HEK293 (cell line): ENCODE measurements at regions not wholly inside any gene's neighbourhood (a gene's known extent, or its start where the extent isn't known, plus 50 kb on each side); places are given as distances from the start of the nearest gene placed in this dataset.

Source experiments
- CTCF ChIA-PET: fragments of 350-600 bp; formaldehyde crosslinking; extraction: SDS; loops from one replicate; lab custom pipeline; 2021; ENCODE audit warnings: antibody characterized with exemption; lab: Yijun Ruan, JAX
- POLR2A ChIA-PET: fragments of 300-600 bp; formaldehyde crosslinking; extraction: SDS; loops from one replicate; lab custom pipeline; 2020; ENCODE audit warnings: antibody characterized with exemption, inconsistent platforms; lab: Yijun Ruan, JAX
- H3K27ac ChIP-seq: fragments of 200-500 bp; sonication (Bioruptor generic); 2 replicates; pipeline ENCODE4 v1.5.1; 2014; ENCODE audit warnings: low read depth, low read length, control low read depth, inconsistent platforms; ENCODE audit errors: extremely low read depth
- H3K36me3 ChIP-seq, 2 experiments: fragments of 200-500 bp in 1 of 2; sonication (Bioruptor generic) in 1 of 2; 1 replicate in 1 of 2; 2 replicates in 1 of 2; pipeline ENCODE4 v1.5.1; 2014 to 2017; ENCODE audit warnings: inconsistent platforms in 2 of 2, low read length in 2 of 2; ENCODE audit not compliant: control insufficient read depth in 2 of 2, insufficient read depth in 1 of 2
- H3K4me1 ChIP-seq: fragments of 200-500 bp; sonication (Bioruptor generic); 2 replicates; pipeline ENCODE4 v1.5.1; 2014; ENCODE audit warnings: mild to moderate bottlenecking, low read length, inconsistent platforms; ENCODE audit not compliant: control insufficient read depth, insufficient read depth
- H3K4me3 ChIP-seq: 2 replicates; pipeline ENCODE4 v1.5.1; 2011; ENCODE audit warnings: low read depth, mild to moderate bottlenecking, control low read depth, low read length, moderate library complexity
- H3K9me3 ChIP-seq: fragments of 200-500 bp; sonication (Bioruptor generic); 2 replicates; pipeline ENCODE4 v1.5.1; 2014; ENCODE audit warnings: low read depth, low read length, inconsistent platforms; ENCODE audit not compliant: control insufficient read depth, insufficient read depth
- GFI1B ChIP-seq: fragments of 450-650 bp; formaldehyde crosslinking; IDR thresholded peaks from 2 replicates; pipeline ENCODE4 v1.5.1; 2016; ENCODE audit warnings: missing biosample characterization, missing genetic modification characterization
- HOXC10 ChIP-seq: sonication (generic); formaldehyde crosslinking; IDR thresholded peaks from 2 replicates; pipeline ENCODE4 v1.8.1; 2023; ENCODE audit warnings: mild to moderate bottlenecking, missing genetic modification reagents
- SP2 ChIP-seq: fragments of 450-650 bp; formaldehyde crosslinking; IDR thresholded peaks from 2 replicates; pipeline ENCODE4 v1.5.1; 2016; ENCODE audit warnings: missing biosample characterization, missing genetic modification characterization
- ZBTB48 ChIP-seq: fragments of 450-650 bp; formaldehyde crosslinking; IDR thresholded peaks from 2 replicates; pipeline ENCODE4 v1.5.1; 2016; ENCODE audit warnings: missing biosample characterization, missing genetic modification characterization
- ZEB2 ChIP-seq: fragments of 450-650 bp; formaldehyde crosslinking; IDR thresholded peaks from 2 replicates; pipeline ENCODE4 v1.5.1; 2016; ENCODE audit warnings: missing biosample characterization, missing genetic modification characterization
- ZFP3 ChIP-seq: fragments of 450-650 bp; formaldehyde crosslinking; IDR thresholded peaks from 2 replicates; pipeline ENCODE4 v1.5.1; 2016; ENCODE audit warnings: low read depth, missing biosample characterization, missing genetic modification characterization
- ZFP69B ChIP-seq: fragments of 450-650 bp; formaldehyde crosslinking; IDR thresholded peaks from 2 replicates; pipeline ENCODE4 v1.5.1; 2016; ENCODE audit warnings: missing biosample characterization, missing genetic modification characterization
- ZNF169 ChIP-seq: fragments of 450-650 bp; formaldehyde crosslinking; IDR thresholded peaks from 2 replicates; pipeline ENCODE4 v1.5.1; 2016; ENCODE audit warnings: missing biosample characterization, missing genetic modification characterization
- ZNF274 ChIP-seq, 2 experiments: fragments of 200-500 bp in 1 of 2; fragments of 450-650 bp in 1 of 2; sonication (Bioruptor generic) in 1 of 2; formaldehyde crosslinking in 1 of 2; IDR thresholded peaks; 2 replicates each; pipeline versions ENCODE4 v1.5.1 to v1.6.1; 2014 to 2016; ENCODE audit warnings: borderline replicate concordance in 1 of 2, inconsistent platforms in 1 of 2, low read length in 1 of 2, missing biosample characterization in 1 of 2, missing genetic modification characterization in 1 of 2
- ZNF394 ChIP-seq: fragments of 450-650 bp; formaldehyde crosslinking; IDR thresholded peaks from 2 replicates; pipeline ENCODE4 v1.5.1; 2016; ENCODE audit warnings: missing biosample characterization, missing genetic modification characterization, mild to moderate bottlenecking, moderate library complexity, borderline replicate concordance
- ZNF510 ChIP-seq: fragments of 450-650 bp; formaldehyde crosslinking; IDR thresholded peaks from 2 replicates; pipeline ENCODE4 v1.5.1; 2018; ENCODE audit warnings: mild to moderate bottlenecking, missing genetic modification characterization, missing biosample characterization; ENCODE audit not compliant: insufficient replicate concordance
- ZNF544 ChIP-seq: fragments of 450-650 bp; formaldehyde crosslinking; IDR thresholded peaks from 2 replicates; pipeline ENCODE4 v1.5.0; 2017; ENCODE audit warnings: missing biosample characterization, missing genetic modification characterization
- ZNF626 ChIP-seq: fragments of 450-650 bp; sonication (Bioruptor Pico); formaldehyde crosslinking; IDR thresholded peaks from 2 replicates; pipeline ENCODE4 v1.5.1; 2018; ENCODE audit warnings: missing biosample characterization, missing genetic modification characterization, inconsistent platforms
- ZNF658 ChIP-seq: fragments of 450-650 bp; formaldehyde crosslinking; IDR thresholded peaks from 2 replicates; pipeline ENCODE4; 2016; ENCODE audit warnings: missing biosample characterization, missing genetic modification characterization
- ZNF660 ChIP-seq: fragments of 450-650 bp; IDR thresholded peaks from 2 replicates; pipeline ENCODE4 v1.5.1; 2018; ENCODE audit warnings: missing biosample characterization, mild to moderate bottlenecking, missing genetic modification characterization
- ZXDB ChIP-seq: fragments of 450-650 bp; formaldehyde crosslinking; IDR thresholded peaks from 2 replicates; pipeline ENCODE4 v1.5.1; 2016; ENCODE audit warnings: missing biosample characterization, missing genetic modification characterization
- TF ChIP-seq, protein P1 (sequence below): fragments of 450-650 bp; formaldehyde crosslinking; IDR thresholded peaks from 2 replicates; pipeline ENCODE4 v1.5.1; 2016; ENCODE audit warnings: missing biosample characterization, missing genetic modification characterization
- TF ChIP-seq, protein P2 (sequence below): fragments of 450-650 bp; formaldehyde crosslinking; IDR thresholded peaks from 2 replicates; pipeline ENCODE4 v1.5.1; 2016; ENCODE audit warnings: missing biosample characterization, missing genetic modification characterization
- TF ChIP-seq, protein P3 (sequence below): fragments of 450-650 bp; formaldehyde crosslinking; IDR thresholded peaks from 2 replicates; pipeline ENCODE4 v1.5.1; 2016; ENCODE audit warnings: missing biosample characterization, missing genetic modification characterization
- TF ChIP-seq, protein P4 (sequence below): fragments of 450-650 bp; formaldehyde crosslinking; IDR thresholded peaks from 2 replicates; pipeline ENCODE4 v1.5.1; 2017; ENCODE audit warnings: missing biosample characterization, missing genetic modification characterization

DNA sequence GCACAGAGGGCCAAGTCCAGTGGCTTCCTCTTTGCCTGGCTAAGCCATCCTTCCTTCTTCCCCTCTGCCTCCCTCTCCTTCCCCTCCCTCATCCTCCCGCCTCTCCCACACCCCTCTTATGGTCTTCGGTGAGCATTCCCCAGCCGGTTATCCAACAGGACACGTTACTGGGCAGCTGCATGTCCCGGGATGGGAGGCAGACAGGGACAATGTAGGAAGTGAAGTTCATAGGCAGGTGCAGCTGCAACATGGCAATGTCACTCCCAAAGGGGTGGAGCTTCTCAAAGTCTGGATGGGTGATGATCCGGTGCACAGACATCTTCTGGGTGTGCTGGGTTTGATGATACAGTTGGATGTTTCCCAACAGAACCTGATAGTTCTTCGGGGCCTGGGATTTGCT lies 71.4 kb upstream of the SPTLC1 start:
- POLR2A ChIA-PET = no interaction called here
- H3K4me1 ChIP-seq = no peaks in the 10 kb centered on the region
- CTCF ChIA-PET = interaction anchor here (0.5 to 1.5 kb wide), 3 partner anchors 27 to 58 kb away, joined by 3 to 4 read pairs (median 4); no protein-coding TSS in a partner anchor
- H3K27ac ChIP-seq = no peak overlapping the region
- no peak overlapping the region for H3K4me3 ChIP-seq
- no peaks in the 10 kb centered on the region for H3K9me3 ChIP-seq
- no peaks in the 10 kb centered on the region for H3K36me3 ChIP-seq
- TF ChIP-seq, protein P1, sequence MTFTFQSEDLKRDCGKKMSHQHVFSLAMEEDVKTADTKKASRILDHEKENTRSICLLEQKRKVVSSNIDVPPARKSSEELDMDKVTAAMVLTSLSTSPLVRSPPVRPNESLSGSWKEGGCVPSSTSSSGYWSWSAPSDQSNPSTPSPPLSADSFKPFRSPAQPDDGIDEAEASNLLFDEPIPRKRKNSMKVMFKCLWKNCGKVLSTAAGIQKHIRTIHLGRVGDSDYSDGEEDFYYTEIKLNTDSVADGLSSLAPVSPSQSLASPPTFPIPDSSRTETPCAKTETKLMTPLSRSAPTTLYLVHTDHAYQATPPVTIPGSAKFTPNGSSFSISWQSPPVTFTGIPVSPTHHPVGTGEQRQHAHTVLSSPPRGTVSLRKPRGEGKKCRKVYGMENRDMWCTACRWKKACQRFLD (tag by site-specific recombination) = no peak
- TF ChIP-seq ZFP3 = no peak
- TF ChIP-seq, protein P2, sequence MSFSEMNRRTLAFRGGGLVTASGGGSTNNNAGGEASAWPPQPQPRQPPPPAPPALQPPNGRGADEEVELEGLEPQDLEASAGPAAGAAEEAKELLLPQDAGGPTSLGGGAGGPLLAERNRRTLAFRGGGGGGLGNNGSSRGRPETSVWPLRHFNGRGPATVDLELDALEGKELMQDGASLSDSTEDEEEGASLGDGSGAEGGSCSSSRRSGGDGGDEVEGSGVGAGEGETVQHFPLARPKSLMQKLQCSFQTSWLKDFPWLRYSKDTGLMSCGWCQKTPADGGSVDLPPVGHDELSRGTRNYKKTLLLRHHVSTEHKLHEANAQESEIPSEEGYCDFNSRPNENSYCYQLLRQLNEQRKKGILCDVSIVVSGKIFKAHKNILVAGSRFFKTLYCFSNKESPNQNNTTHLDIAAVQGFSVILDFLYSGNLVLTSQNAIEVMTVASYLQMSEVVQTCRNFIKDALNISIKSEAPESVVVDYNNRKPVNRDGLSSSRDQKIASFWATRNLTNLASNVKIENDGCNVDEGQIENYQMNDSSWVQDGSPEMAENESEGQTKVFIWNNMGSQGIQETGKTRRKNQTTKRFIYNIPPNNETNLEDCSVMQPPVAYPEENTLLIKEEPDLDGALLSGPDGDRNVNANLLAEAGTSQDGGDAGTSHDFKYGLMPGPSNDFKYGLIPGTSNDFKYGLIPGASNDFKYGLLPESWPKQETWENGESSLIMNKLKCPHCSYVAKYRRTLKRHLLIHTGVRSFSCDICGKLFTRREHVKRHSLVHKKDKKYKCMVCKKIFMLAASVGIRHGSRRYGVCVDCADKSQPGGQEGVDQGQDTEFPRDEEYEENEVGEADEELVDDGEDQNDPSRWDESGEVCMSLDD = no peak
- no peak for TF ChIP-seq GFI1B (tag by site-specific recombination)
- no peak for TF ChIP-seq ZNF510
- no peak for TF ChIP-seq ZXDB (tag by site-specific recombination)
- TF ChIP-seq HOXC10 (CRISPR knock-in tag) = no peak
- no peak for TF ChIP-seq ZBTB48 (tag by site-specific recombination)
- no peak for TF ChIP-seq SP2 (tag by site-specific recombination)
- no peak for TF ChIP-seq ZNF660
- TF ChIP-seq ZNF274 (IDR thresholded peaks at IDR 0.05; ENCODE audit: low read length) = no peak
- TF ChIP-seq ZNF274 (tag by site-specific recombination; IDR thresholded peaks at IDR 0.05; ENCODE audit: borderline replicate concordance) = no peak
- TF ChIP-seq, protein P3, sequence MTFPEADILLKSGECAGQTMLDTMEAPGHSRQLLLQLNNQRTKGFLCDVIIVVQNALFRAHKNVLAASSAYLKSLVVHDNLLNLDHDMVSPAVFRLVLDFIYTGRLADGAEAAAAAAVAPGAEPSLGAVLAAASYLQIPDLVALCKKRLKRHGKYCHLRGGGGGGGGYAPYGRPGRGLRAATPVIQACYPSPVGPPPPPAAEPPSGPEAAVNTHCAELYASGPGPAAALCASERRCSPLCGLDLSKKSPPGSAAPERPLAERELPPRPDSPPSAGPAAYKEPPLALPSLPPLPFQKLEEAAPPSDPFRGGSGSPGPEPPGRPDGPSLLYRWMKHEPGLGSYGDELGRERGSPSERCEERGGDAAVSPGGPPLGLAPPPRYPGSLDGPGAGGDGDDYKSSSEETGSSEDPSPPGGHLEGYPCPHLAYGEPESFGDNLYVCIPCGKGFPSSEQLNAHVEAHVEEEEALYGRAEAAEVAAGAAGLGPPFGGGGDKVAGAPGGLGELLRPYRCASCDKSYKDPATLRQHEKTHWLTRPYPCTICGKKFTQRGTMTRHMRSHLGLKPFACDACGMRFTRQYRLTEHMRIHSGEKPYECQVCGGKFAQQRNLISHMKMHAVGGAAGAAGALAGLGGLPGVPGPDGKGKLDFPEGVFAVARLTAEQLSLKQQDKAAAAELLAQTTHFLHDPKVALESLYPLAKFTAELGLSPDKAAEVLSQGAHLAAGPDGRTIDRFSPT = no peak
- no peak for TF ChIP-seq ZEB2 (tag by site-specific recombination)
- TF ChIP-seq ZFP69B (tag by site-specific recombination) = no peak
- TF ChIP-seq ZNF626 = no peak
- TF ChIP-seq ZNF658 (tag by site-specific recombination) = no peak
- no peak for TF ChIP-seq ZNF544 (tag by site-specific recombination)
- no peak for TF ChIP-seq ZNF394 (tag by site-specific recombination)
- TF ChIP-seq ZNF169 (tag by site-specific recombination) = no peak
- TF ChIP-seq, protein P4, sequence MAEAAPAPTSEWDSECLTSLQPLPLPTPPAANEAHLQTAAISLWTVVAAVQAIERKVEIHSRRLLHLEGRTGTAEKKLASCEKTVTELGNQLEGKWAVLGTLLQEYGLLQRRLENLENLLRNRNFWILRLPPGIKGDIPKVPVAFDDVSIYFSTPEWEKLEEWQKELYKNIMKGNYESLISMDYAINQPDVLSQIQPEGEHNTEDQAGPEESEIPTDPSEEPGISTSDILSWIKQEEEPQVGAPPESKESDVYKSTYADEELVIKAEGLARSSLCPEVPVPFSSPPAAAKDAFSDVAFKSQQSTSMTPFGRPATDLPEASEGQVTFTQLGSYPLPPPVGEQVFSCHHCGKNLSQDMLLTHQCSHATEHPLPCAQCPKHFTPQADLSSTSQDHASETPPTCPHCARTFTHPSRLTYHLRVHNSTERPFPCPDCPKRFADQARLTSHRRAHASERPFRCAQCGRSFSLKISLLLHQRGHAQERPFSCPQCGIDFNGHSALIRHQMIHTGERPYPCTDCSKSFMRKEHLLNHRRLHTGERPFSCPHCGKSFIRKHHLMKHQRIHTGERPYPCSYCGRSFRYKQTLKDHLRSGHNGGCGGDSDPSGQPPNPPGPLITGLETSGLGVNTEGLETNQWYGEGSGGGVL = no peak
